K562 (cell line): ENCODE measurements at regions not wholly inside any gene's neighbourhood (a gene's known extent, or its start where the extent isn't known, plus 50 kb on each side); places are given as distances from the start of the nearest gene placed in this dataset.

Experiments used
- ATAC-seq: fragments of 200-7000 bp; cut with Tn5 transposase; 3 replicates; pipeline ENCODE4 v1.9.1; 2020; ENCODE audit warnings: moderate library complexity
- BruUV-seq: library from RNA; stranded (reverse); fragments of 400-500 nt; replicated peaks from 2 replicates; lab custom pipeline; 2021; lab: Mats Ljungman, UMichigan
- CTCF ChIA-PET: fragments of 300-600 bp; formaldehyde crosslinking; extraction: SDS; loops from one replicate; lab custom pipeline; 2021; ENCODE audit warnings: low intra/inter-chr PET ratio; lab: Yijun Ruan, JAX
- POLR2A ChIA-PET: fragments of 300-600, 350-650 bp; sonication (Branson Sonifier 250); formaldehyde crosslinking; extraction: SDS; loops from one replicate; lab custom pipeline; 2021; ENCODE audit warnings: antibody characterized with exemption, inconsistent platforms; lab: Yijun Ruan, JAX
- DNase-seq, 4 experiments: peaks; one replicate each; pipeline versions ENCODE4 v3.0.0 to v3.0.0-alpha.2; 2011 to 2018; ENCODE audit warnings: low spot score in 3 of 4, mixed read lengths in 3 of 4; ENCODE audit errors: extremely low read depth in 1 of 4
- FAIRE-seq: peaks from 2 replicates; lab custom pipeline; 2011; peaks lifted over from hg19 to GRCh38; lab: Jason Lieb, UNC
- H2AFZ ChIP-seq: 2 replicates; pipeline ENCODE4 v1.6.0; 2011; ENCODE audit warnings: low read depth, low read length, control low read depth, inconsistent platforms
- H3K27ac ChIP-seq: fragments of 200-600 bp; 3 replicates; pipeline ENCODE4 v1.8.0; 2011; ENCODE audit warnings: low read depth, mild to moderate bottlenecking, control low read depth, inconsistent platforms, low read length, moderate library complexity, mixed read lengths; ENCODE audit errors: extremely low read depth
- H3K27me3 ChIP-seq, 2 experiments: fragments of 300-600 bp in 1 of 2; 2 replicates in 1 of 2; 3 replicates in 1 of 2; pipeline versions ENCODE4 v1.6.0 to v1.8.0; 2011; ENCODE audit warnings: inconsistent platforms in 2 of 2, low read length in 2 of 2, mild to moderate bottlenecking in 1 of 2, mixed read lengths in 1 of 2, moderate library complexity in 1 of 2; ENCODE audit not compliant: control insufficient read depth in 2 of 2, insufficient read depth in 2 of 2
- H3K36me3 ChIP-seq: fragments of 300-600 bp; 3 replicates; pipeline ENCODE4 v1.8.0; 2011; ENCODE audit warnings: mild to moderate bottlenecking, low read length, inconsistent platforms; ENCODE audit not compliant: control insufficient read depth, insufficient read depth
- H3K4me1 ChIP-seq, 2 experiments: fragments of 200-600 bp in 1 of 2; replicated peaks in 1 of 2; 2 replicates in 1 of 2; 3 replicates in 1 of 2; pipeline versions ENCODE4 v1.5.1 to v1.8.0; 2011; ENCODE audit warnings: inconsistent platforms in 2 of 2, low read length in 2 of 2, mild to moderate bottlenecking in 1 of 2, mixed read lengths in 1 of 2, moderate library complexity in 1 of 2; ENCODE audit not compliant: control insufficient read depth in 2 of 2, insufficient read depth in 2 of 2
- H3K4me2 ChIP-seq: 2 replicates; pipeline ENCODE4 v1.6.1; 2011; ENCODE audit warnings: low read length, control low read depth, inconsistent platforms, mixed read lengths; ENCODE audit not compliant: insufficient read depth
- H3K4me3 ChIP-seq: fragments of 200-600 bp; sonication (generic), shearing (Covaris generic); 2 replicates; pipeline ENCODE4 v1.5.1; 2016; ENCODE audit warnings: control low read depth, inconsistent platforms
- H3K79me2 ChIP-seq: fragments of 200-600 bp; 3 replicates; pipeline ENCODE4 v1.8.0; 2011; ENCODE audit warnings: low read length, inconsistent platforms; ENCODE audit not compliant: control insufficient read depth, insufficient read depth
- H3K9ac ChIP-seq, 2 experiments: 2 replicates each; pipeline versions ENCODE4 v1.6.0 to v1.6.1; 2011; ENCODE audit warnings: low read depth in 2 of 2, low read length in 2 of 2, control low read depth in 1 of 2, inconsistent platforms in 1 of 2, mild to moderate bottlenecking in 1 of 2, mixed read lengths in 1 of 2; ENCODE audit not compliant: insufficient read depth in 1 of 2
- H3K9me1 ChIP-seq: one replicate; pipeline ENCODE4 v1.6.0; 2011; ENCODE audit warnings: inconsistent platforms, mild to moderate bottlenecking, low read length, moderate library complexity; ENCODE audit not compliant: control insufficient read depth, insufficient read depth
- H3K9me3 ChIP-seq: replicated peaks from 2 replicates; pipeline ENCODE4 v1.5.1; 2011; ENCODE audit warnings: low read depth, low read length, inconsistent platforms; ENCODE audit not compliant: control insufficient read depth, insufficient read depth
- H4K20me1 ChIP-seq: replicated peaks from 2 replicates; pipeline ENCODE4 v1.6.1; 2011; ENCODE audit warnings: low read length, inconsistent platforms, mixed read lengths; ENCODE audit not compliant: control insufficient read depth, insufficient read depth
- BHLHE40 ChIP-seq: IDR thresholded peaks from 2 replicates; pipeline ENCODE4 v1.6.1; 2011; ENCODE audit warnings: low read length, improper control_type of control experiment
- BRCA1 ChIP-seq, 2 experiments: fragments of 450-650 bp in 1 of 2; sonication (generic) in 1 of 2; formaldehyde crosslinking in 1 of 2; IDR thresholded peaks; 2 replicates each; pipeline versions ENCODE4 v1.5.0 to v1.6.1; 2017 to 2020; ENCODE audit warnings: mild to moderate bottlenecking in 1 of 2, missing genetic modification reagents in 1 of 2
- CTCFL ChIP-seq: IDR thresholded peaks from 2 replicates; pipeline ENCODE4 v1.6.1; 2011; ENCODE audit warnings: borderline replicate concordance, low read depth, mild to moderate bottlenecking, moderate library complexity, low read length; ENCODE audit not compliant: insufficient read depth, poor library complexity, severe bottlenecking
- ETV1 ChIP-seq: fragments of 450-650 bp; conservative IDR thresholded peaks from 2 replicates; pipeline ENCODE4 v1.6.1; 2016; ENCODE audit warnings: missing genetic modification characterization, control low read depth, low read depth, missing compliant biosample characterization
- EWSR1 ChIP-seq: fragments of 450-650 bp; IDR thresholded peaks from 2 replicates; pipeline ENCODE4 v1.6.1; 2018; ENCODE audit warnings: borderline replicate concordance, mild to moderate bottlenecking, low read depth, moderate library complexity; ENCODE audit not compliant: partially characterized antibody
- MNT ChIP-seq, 2 experiments: fragments of 450-650 bp; conservative IDR thresholded peaks; 2 replicates each; pipeline ENCODE4 v1.6.1; 2017; ENCODE audit warnings: mild to moderate bottlenecking in 2 of 2, moderate library complexity in 2 of 2
- NFIC ChIP-seq: fragments of 450-650 bp; IDR thresholded peaks from 2 replicates; pipeline ENCODE4 v1.6.1; 2017; ENCODE audit warnings: mild to moderate bottlenecking, inconsistent platforms
- SAFB ChIP-seq: fragments of 200-400 bp; formaldehyde crosslinking; IDR thresholded peaks from 2 replicates; pipeline ENCODE4 v1.6.1; 2017; ENCODE audit warnings: low read depth, low read length, borderline replicate concordance
- TAF9B ChIP-seq: fragments of 450-650 bp; IDR thresholded peaks from 2 replicates; pipeline ENCODE4 v1.6.1; 2018; ENCODE audit warnings: mild to moderate bottlenecking; ENCODE audit not compliant: partially characterized antibody
- TARDBP ChIP-seq: fragments of 450-650 bp; IDR thresholded peaks from 2 replicates; pipeline ENCODE4 v1.6.1; 2016
- ZBTB8A ChIP-seq: fragments of 450-650 bp; IDR thresholded peaks from 2 replicates; pipeline ENCODE4 v1.6.1; 2018; ENCODE audit warnings: mild to moderate bottlenecking, moderate library complexity; ENCODE audit not compliant: partially characterized antibody
- ZNF239 ChIP-seq: fragments of 250-450 bp; sonication (Bioruptor Pico); IDR thresholded peaks from 2 replicates; pipeline ENCODE4 v1.4.0; 2020; ENCODE audit warnings: mild to moderate bottlenecking
- ZNF592 ChIP-seq: fragments of 450-650 bp; IDR thresholded peaks from 2 replicates; pipeline ENCODE4 v1.6.1; 2017; ENCODE audit warnings: antibody characterized with exemption, mild to moderate bottlenecking
- WGBS: fragments of 100-300 bp; shearing (Covaris generic); methylation state at CpG from one replicate; pipeline ENCODE4 v1.1.6; 2016; ENCODE audit warnings: low coverage, mixed read lengths; ENCODE audit not compliant: insufficient coverage; ENCODE audit errors: missing lambda C conversion rate; 5-methylcytosine and 5-hydroxymethylcytosine counted together
- in situ Hi-C: fragments of 300-500 bp; cut with MboI; formaldehyde crosslinking; loops from 4 replicates; pipeline ENCODE4 v1.15.0; 2018; ENCODE audit warnings: inconsistent platforms, mixed read lengths
- intact Hi-C: fragments of 100-400 bp; cut with micrococcal nuclease; formaldehyde crosslinking; loops from 2 replicates; pipeline ENCODE4 v1.14.2; 2022

- peak; percentile 66 for FAIRE-seq
- TF ChIP-seq BHLHE40, result no peak
- TF ChIP-seq EWSR1, result no peak
- 0 out of 2 replicates have a peak, but pooled peaks have one; percentile 15 for TF ChIP-seq ZNF239 (CRISPR knock-in tag)
- 0 out of 2 replicates have a peak, but pooled peaks have one; percentile 2 for TF ChIP-seq SAFB
- TF ChIP-seq ETV1 (tag), result no peak
- no peak for TF ChIP-seq CTCFL
- TF ChIP-seq NFIC, result peak; percentile 50
- peak; percentile 36 to 73; a peak in 3 of 4 replicates for TF ChIP-seq MNT (conservative IDR thresholded peaks at IDR 0.05)
- peak; percentile 30 for TF ChIP-seq TAF9B
- TF ChIP-seq ZNF592, result peak; percentile 92
- no peak for TF ChIP-seq ZBTB8A
- TF ChIP-seq TARDBP, result no peak
- no peak for TF ChIP-seq BRCA1 (IDR thresholded peaks at IDR 0.05)
- TF ChIP-seq BRCA1 (CRISPR knock-in tag; IDR thresholded peaks at IDR 0.05), result no peak
Measured at GRCh38 chr3:193842832-193843473, 249.9 kb downstream of the OPA1 start.

More at GRCh38 chr3:193842832-193843473, 249.9 kb downstream of the OPA1 start:
- Histone ChIP-seq H3K4me1 (peaks cover 21 to 54% of the 10 kb centered on the region in 2 experiments), H4K20me1 (no peaks in the 10 kb centered on the region), H3K4me3 (peak overlapping the region; percentile 22), H3K4me2 (peak overlapping the region; percentile 89), H2AFZ (peak overlapping the region; percentile 94), H3K27ac (peak overlapping the region; percentile 95), H3K79me2 (peaks cover 7% of the 10 kb centered on the region; the same call in 2 of the 3 replicates), H3K9ac (peak overlapping the region; percentile 80 to 89), H3K9me3 (peaks cover 13% of the 10 kb centered on the region), H3K9me1 (no peaks in the 10 kb centered on the region), H3K27me3 (no peaks in the 10 kb centered on the region), H3K36me3 (peaks cover 5% of the 10 kb centered on the region; the same call in 2 of the 3 replicates)
- CTCF ChIA-PET, result interaction anchor here (0.5 kb wide), 1 partner anchor 26 kb away, joined by 3 read pairs; no protein-coding TSS in a partner anchor
- ATAC-seq, result peak; percentile 77
- in situ Hi-C loops (no loop called here), intact Hi-C loops (loop anchor here (1.0 to 5.0 kb wide), 3 partner anchors 10 to 292 kb away; no protein-coding TSS in a partner anchor)
- BruUV-seq, result no TSS peak
- POLR2A ChIA-PET, result interaction anchor here (0.6 to 3.7 kb wide), 15 partner anchors 9 to 452 kb away, joined by 3 to 15 read pairs (median 4); partner anchors contain the start of gene HES1
- WGBS, result 9% methylated on average over 10 of the region's 13 CpGs
- peak; percentile 54 to 87 (median 71) for DNase-seq
